ENCODE measurements at regions not wholly inside any gene's neighbourhood (a gene's known extent, or its start where the extent isn't known, plus 50 kb on each side); places are given as distances from the start of the nearest gene placed in this dataset.

DNA sequence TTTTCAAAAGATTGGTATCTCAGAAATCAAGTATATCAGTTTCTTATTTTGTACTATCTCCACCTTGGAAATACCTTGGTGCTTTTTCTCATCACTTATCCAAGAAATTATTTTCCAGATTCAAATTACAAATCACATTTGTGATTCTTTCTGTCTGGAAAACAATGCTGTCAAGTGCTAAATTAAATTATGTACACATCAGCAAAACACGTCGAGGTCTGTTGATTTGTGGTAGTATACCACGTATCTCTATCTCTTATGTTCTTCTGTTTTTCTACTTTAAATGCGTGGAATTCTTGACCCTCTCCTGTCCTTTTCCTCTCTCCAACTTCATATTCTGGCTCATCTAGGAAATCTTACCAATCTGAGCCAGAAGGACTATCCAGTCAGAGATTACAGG lies 214.5 kb downstream of the PTN start:
- no peak for TF ChIP-seq CTCF (IDR thresholded peaks at IDR 0.05)
- TF ChIP-seq POLR2A (IDR thresholded peaks at IDR 0.05): no peak

Measured in lower leg skin (tissue), 3 donors.